Upper lobe of right lung (tissue), 1 donor: ENCODE measurements at regions not wholly inside any gene's neighbourhood (a gene's known extent, or its start where the extent isn't known, plus 50 kb on each side); places are given as distances from the start of the nearest gene placed in this dataset.

Source experiments
- ATAC-seq: fragments of 200-7000 bp; cut with Tn5 transposase; one replicate; pipeline ENCODE4 v1.9.1; 2020; ENCODE audit warnings: mild to moderate bottlenecking, moderate library complexity
- DNase-seq: peaks from one replicate; pipeline ENCODE4 v3.0.0-alpha.2; 2020
- H3K27ac ChIP-seq: fragments of 200-600 bp; one replicate; pipeline ENCODE4 v1.8.0; 2022
- H3K27me3 ChIP-seq: fragments of 200-600 bp; one replicate; pipeline ENCODE4 v1.8.0; 2022; ENCODE audit warnings: mild to moderate bottlenecking
- H3K36me3 ChIP-seq: fragments of 200-600 bp; one replicate; pipeline ENCODE4 v1.8.0; 2022
- H3K4me1 ChIP-seq: fragments of 200-600 bp; one replicate; pipeline ENCODE4 v1.8.0; 2022
- H3K4me3 ChIP-seq: fragments of 200-600 bp; one replicate; pipeline ENCODE4 v1.8.0; 2022; ENCODE audit warnings: mild to moderate bottlenecking
- H3K9me3 ChIP-seq: fragments of 200-600 bp; one replicate; pipeline ENCODE4 v1.8.0; 2022
- CTCF ChIP-seq: fragments of 200-600 bp; IDR thresholded peaks from one replicate; pipeline ENCODE4 v1.8.0; 2022; ENCODE audit warnings: antibody characterized with exemption
- intact Hi-C: fragments of 100-400 bp; cut with DNase I; formaldehyde crosslinking; loops from one replicate; pipeline ENCODE4 v1.11.0; 2022
- donor health status: DM: no; HTN: yes; CAD: no; lungs with severe emphysema.

GRCh38 chr4:83753260-83753659 is 217.4 kb downstream of the GPAT3 start:
- intact Hi-C loops = no loop called here
- Histone ChIP-seq H3K9me3 (no peaks in the 10 kb centered on the region), H3K4me1 (no peaks in the 10 kb centered on the region), H3K27ac (no peak overlapping the region), H3K36me3 (no peaks in the 10 kb centered on the region), H3K4me3 (no peak overlapping the region), H3K27me3 (no peaks in the 10 kb centered on the region)
- ATAC-seq (no peak), DNase-seq (no peak)
- TF ChIP-seq CTCF = no peak

- H3K36me3 ChIP-seq = no peaks in the 10 kb centered on the region
- H3K4me3 ChIP-seq = no peak overlapping the region
- intact Hi-C loops = no loop called here
- H3K27ac ChIP-seq = no peak overlapping the region
- no peaks in the 10 kb centered on the region for H3K9me3 ChIP-seq
- DNase-seq = no peak
- no peak for TF ChIP-seq CTCF
- ATAC-seq = peak; percentile 32
- no peaks in the 10 kb centered on the region for H3K4me1 ChIP-seq
- no peaks in the 10 kb centered on the region for H3K27me3 ChIP-seq
Observed at GRCh38 chr4:83751336-83751949, 215.5 kb downstream of the GPAT3 start.

GRCh38 chr4:83748711-83749110 is 212.8 kb downstream of the GPAT3 start:
- ATAC-seq (no peak), DNase-seq (no peak)
- Histone ChIP-seq H3K4me3 (no peak overlapping the region), H3K9me3 (no peaks in the 10 kb centered on the region), H3K27me3 (no peaks in the 10 kb centered on the region), H3K36me3 (no peaks in the 10 kb centered on the region), H3K27ac (no peak overlapping the region), H3K4me1 (no peaks in the 10 kb centered on the region)
- no peak for TF ChIP-seq CTCF
- intact Hi-C loops = no loop called here

- DNase-seq = no peak
Observed at GRCh38 chr4:83738895-83739294, 203.0 kb downstream of the GPAT3 start.

GRCh38 chr4:83734576-83734975 is 198.7 kb downstream of the GPAT3 start:
- H3K27ac ChIP-seq = no peak overlapping the region
- DNase-seq (no peak), ATAC-seq (no peak)
- H3K27me3 ChIP-seq = no peaks in the 10 kb centered on the region
- no peak overlapping the region for H3K4me3 ChIP-seq
- intact Hi-C loops = no loop called here
- no peak for TF ChIP-seq CTCF
- H3K4me1 ChIP-seq = no peaks in the 10 kb centered on the region
- H3K36me3 ChIP-seq = no peaks in the 10 kb centered on the region
- H3K9me3 ChIP-seq = no peaks in the 10 kb centered on the region

More at GRCh38 chr4:83738895-83739294, 203.0 kb downstream of the GPAT3 start:
- peak; percentile 46 for ATAC-seq
- intact Hi-C loops = no loop called here
- Histone ChIP-seq H3K36me3 (no peaks in the 10 kb centered on the region), H3K9me3 (no peaks in the 10 kb centered on the region), H3K4me3 (no peak overlapping the region), H3K4me1 (no peaks in the 10 kb centered on the region), H3K27me3 (no peaks in the 10 kb centered on the region), H3K27ac (no peak overlapping the region)
- TF ChIP-seq CTCF = no peak

GRCh38 chr4:83732114-83732635 is 196.3 kb downstream of the GPAT3 start:
- intact Hi-C loops = no loop called here
- ATAC-seq = no peak
- no peak for DNase-seq
- H3K4me1 ChIP-seq = no peaks in the 10 kb centered on the region
- no peaks in the 10 kb centered on the region for H3K36me3 ChIP-seq
- TF ChIP-seq CTCF = no peak
- H3K27ac ChIP-seq = no peak overlapping the region
- H3K27me3 ChIP-seq = no peaks in the 10 kb centered on the region
- H3K4me3 ChIP-seq = no peak overlapping the region
- no peaks in the 10 kb centered on the region for H3K9me3 ChIP-seq
